OCI-LY3 (cell line): ENCODE measurements at regions not wholly inside any gene's neighbourhood (a gene's known extent, or its start where the extent isn't known, plus 50 kb on each side); places are given as distances from the start of the nearest gene placed in this dataset.

ENCODE experiments used
- CTCF ChIP-seq: fragments of 200-600, 300-600 bp; sonication (generic); IDR thresholded peaks from 2 replicates; pipeline ENCODE4 v1.5.1; 2014; ENCODE audit warnings: antibody characterized with exemption, low read length, low read depth
- EZH2phosphoT487 ChIP-seq: fragments of 200-600 bp; shearing (Covaris generic); IDR thresholded peaks from 2 replicates; pipeline ENCODE4 v1.6.1; 2018; ENCODE audit warnings: antibody characterized with exemption, mixed run types, low read depth

GRCh38 chr10:7474388-7474787 is 63.6 kb upstream of the SFMBT2 start:
- TF ChIP-seq CTCF (no peak), EZH2phosphoT487 (no peak)
